Left kidney (tissue), 1 donor: ENCODE measurements at regions not wholly inside any gene's neighbourhood (a gene's known extent, or its start where the extent isn't known, plus 50 kb on each side); places are given as distances from the start of the nearest gene placed in this dataset.
"Not testable (repeated sequence)": the region's sequence is repeated elsewhere in the genome, so short reads cannot be mapped to it uniquely, and the experiment has no call there.

Experiments
- DNase-seq: peaks from one replicate; pipeline ENCODE4 v3.0.0-alpha.2; 2013

DNA sequence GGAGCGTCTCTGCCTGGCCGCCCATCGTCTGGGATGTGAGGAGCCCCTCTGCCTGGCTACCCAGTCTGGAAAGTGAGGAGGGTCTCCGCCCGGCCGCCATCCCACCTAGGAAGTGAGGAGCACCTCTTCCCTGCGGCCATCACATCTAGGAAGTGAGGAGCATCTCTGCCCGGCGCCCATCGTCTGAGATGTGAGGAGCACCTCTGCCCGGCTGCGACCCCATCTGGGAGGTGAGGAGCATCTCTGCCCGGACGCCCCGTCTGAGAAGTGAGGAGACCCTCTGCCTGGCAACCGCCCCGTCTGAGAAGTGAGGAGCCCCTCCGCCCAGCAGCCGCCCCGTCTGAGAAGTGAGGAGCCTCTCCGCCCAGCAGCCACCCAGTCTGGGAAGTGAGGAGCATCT is 84.5 kb downstream of the IDS start:
- not testable (repeated sequence) for DNase-seq

DNA sequence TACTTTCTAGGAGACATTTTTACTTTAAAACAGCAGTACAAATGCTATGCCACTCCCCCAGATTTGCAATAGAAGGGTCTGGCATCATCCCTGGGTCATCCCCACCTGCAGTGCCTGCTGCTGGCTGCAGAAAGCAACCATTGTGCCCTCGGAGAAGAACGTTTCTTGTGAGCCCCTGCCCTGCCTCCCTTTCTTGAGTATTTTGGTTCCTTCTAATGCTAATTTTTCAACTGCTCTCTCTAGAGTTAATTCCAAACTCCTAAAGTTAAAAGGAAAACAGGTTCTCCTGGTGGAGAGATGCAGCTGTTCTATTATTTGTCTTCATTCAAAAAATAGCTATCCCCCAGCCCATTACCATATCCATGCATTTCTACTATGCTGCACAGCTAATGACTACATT is 107.1 kb downstream of the IDS start:
- DNase-seq = no peak

DNA sequence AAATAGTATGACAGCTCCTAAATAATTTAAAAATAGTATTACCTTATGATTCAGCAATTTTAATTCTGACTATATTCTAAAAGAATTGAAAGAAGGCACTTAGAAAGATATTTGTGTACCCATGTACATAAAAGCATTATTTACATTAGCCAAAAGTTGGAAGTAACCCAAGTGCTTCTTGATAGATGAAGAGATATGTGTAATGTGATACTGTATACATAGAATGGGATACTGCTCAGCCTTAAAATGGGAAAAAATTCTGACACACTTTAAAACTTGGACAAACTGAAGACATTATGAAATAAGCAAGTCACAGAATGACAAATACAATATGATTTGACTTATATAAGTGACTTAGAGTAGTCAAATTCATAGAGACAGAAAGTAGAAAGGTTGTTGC is 112.2 kb downstream of the IDS start:
- DNase-seq = no peak

DNA sequence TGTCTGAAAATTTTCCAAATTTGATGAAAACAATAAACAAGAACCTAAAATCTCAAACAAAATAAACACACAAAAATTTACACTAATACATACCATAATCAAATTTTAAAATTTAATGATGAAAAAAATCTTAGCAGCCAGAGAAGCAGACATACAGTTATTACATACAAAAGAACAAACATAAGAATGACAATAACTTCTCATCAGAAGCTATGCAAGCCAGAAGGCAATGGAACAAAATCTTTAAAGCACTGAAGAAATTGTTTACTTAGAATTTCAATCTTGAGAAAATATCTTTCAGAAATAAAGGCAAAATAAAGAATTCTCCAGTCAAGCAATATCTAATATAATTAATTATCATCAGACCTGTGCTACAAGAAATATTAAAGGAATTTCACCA is 121.3 kb downstream of the IDS start:
- no peak for DNase-seq

DNA sequence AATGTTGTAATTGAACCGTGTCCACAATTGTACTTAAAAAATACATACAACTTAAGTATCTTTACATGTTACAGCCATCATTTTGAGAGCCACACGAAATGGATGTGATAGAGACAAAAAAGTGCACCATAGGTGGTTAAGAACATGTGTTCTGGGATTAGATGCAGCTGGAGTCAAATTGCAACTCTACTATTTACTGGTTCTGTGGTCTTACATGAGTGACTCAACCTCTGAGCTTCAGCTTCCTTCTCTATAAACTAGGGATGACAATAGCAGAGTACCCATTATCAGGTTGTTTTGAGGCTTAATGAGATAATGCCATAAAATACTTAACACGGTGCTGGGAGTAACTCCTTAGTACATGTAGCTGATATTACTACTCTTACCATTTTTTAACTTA is 130.4 kb downstream of the IDS start:
- DNase-seq = no peak

DNA sequence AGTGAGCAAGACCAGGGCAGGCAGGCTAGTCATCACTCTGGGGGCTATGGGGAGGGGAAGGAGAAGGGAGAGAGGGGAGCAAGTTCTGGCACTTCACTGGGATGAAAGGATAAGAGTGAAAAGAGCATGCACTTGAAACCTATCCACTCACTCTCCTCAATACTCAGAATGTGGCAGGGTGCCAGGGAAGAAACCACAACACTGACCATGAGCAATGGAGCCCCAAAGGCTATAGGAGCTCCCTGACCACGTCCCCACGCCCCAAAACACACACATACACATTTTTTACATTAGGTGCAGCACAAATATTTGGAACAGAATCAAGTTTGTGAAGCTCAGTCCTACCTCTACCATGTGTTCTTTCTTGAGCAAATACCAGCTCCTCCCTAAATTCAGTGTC is 132.2 kb downstream of the IDS start:
- DNase-seq = no peak

DNA sequence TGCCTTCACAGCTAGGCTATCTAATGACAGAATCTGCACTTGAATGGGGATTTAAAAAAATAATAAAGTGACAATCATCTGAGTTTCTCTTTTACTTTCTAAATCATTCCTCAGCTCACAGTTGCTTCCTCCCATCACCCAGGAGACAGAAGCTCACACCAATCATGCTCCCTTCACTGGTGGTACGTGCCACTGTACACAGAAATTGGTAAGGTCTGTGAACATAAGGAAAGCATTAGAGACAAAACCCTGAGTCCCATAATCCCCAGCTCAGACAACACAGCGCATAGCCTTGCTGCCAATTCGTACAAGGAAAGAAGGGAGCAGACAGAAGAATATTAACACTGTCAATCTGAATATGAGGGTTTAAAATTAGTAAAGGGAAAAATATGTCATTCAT is 133.1 kb downstream of the IDS start:
- no peak for DNase-seq

DNA sequence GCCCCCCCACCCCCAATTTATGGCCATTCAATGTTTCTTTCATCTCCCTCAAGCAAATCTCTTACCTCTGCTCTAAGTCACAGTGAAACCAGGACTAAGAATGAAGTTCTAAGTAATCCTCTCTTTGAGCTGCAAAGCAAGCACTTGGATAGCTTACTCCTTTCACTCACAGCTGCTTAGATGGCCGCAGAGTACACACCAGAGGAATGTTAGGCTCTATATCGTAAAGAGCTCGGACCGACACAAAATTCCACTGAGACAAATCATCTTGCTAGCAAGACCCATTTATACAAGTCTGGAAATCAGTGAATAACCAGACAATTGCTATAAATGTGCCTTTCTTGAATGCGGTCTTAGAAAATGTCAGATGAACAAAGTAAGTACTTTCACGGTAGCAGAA is 135.0 kb downstream of the IDS start:
- no peak for DNase-seq

DNA sequence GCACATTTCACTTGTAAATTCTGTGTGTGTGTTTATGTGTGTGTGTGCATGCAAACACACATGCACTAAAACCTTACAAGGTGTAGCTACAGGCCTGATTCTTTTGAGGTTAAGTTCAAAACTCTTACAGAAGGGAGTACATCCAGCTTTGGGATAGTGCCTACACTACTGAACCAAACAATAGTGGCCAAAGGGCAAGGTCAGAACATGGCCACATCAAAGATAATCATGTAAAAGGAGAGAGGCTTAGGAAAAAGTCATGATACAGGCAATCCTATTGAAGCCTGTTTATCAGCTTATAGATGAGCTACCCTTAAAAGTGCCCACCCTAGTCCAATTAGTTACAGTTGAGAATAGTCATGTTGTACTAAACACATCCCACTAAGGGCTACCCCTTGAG is 139.6 kb downstream of the IDS start:
- DNase-seq = no peak

DNA sequence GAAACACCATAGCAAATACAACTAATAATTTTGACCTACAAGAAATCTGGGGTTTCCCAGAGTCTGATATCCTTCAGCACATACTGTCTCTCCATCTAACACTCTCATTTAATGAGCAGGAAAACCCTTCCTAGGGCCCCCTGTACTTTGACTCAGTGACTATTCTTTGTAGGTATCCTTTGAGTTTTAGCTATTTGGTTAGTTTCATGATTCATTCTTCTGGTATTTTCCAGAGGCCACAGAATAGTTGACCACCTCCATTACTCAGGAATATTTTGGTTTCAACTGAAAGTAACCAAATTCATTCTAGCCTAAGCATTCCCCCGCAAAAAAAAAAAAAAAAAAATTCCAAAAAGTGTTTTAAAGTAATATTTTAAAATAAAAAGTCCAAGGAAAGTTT is 140.0 kb downstream of the IDS start:
- DNase-seq = no peak

DNA sequence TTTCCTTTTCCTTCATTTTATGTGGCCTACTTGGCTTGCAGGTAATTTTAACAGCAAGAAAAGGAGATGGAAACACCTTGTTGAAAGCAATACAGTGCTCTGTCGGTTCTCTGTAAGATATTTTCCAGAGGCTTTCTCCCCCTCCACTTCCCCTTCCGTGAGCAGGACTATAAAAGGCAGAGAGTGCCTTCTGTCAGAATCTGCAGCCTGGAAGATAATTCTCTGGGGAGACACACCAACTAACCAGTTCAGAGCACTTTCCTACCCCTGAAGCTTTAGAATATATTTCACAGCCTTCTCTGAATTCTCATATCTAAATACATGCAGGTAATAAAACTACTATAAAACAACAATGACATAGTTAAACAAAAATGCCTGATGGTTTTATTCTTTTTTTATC is 141.1 kb downstream of the IDS start:
- no peak for DNase-seq

DNA sequence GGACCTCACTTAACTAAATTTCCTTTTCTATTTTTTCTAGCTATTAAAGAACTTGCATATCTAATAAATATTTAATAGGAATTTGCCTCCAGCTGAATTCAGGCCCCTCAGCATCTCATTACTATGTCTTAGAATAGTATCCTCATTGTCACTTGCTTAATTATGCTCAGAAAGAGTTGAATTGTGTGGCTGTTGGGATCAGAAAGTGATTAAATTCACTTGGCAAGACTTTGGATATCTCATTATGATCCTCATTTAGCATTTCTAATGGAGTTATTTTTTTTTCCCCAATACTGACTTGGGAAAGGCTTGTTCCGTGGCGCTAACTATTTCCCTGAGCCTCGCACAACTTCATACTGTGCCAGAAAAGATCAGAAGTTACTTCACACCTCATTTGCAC is 158.8 kb downstream of the IDS start:
- no peak for DNase-seq

DNA sequence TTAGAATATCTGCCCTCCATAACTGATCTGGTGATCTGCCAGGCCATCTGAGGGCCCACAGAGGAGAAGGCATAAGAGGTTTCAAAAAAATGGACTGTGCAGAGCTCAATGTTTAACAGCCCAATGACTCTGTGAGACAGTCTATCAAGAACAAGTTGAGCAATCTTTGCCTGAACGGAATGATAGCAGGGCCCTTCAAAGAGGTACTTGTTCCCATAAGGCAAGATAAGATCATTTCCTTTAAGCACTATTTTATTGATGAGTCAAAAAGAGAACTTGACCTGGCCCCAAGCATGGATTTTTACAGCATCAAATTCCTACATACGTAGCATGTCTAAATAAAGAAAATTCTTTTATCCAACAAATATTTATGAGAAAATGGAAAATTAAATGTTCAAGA is 182.8 kb downstream of the IDS start:
- no peak for DNase-seq

DNA sequence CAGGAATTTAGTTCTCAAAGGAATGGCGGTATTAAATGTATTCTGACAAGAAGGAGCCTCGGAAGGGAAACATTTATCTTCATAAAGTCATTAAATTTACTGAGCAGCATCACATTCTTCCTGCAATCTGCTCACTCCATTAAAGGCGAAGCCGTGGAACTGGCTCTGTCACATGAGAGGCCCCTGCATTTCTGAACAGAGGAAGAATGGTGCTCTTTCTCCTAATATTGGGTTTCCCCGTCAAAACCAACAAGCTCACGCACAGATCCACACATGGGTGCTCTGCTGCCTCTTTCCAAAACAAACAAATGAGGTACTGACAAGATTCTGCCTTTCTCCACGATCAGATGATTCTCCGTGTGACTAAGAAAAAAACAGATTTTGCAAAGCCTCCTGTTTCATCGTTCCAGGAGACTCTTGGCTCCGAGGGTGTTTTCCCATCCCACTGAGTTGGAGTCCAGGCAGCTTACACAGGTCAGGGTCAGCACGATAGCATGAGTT is 191.2 kb downstream of the IDS start:
- DNase-seq = peak; percentile 17

DNA sequence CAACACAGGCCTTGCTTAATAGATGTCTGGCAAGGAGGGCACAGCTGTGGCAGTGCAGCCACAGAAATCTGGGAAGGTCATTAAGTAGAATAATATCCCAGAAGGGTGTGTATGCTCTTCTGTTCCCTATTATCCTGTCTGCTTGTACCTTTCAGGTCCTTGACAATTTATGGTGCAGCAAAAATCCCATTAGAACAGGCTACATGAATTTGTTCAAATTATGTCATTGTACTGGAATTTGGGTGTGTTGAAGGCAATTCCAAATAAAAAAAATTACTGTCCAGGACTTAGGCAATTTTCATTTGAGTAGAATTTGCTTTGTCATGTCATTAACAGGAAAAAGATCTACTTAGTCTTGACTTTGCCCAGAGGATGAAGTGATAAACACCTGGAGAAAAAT is 192.1 kb downstream of the IDS start:
- no peak for DNase-seq

DNA sequence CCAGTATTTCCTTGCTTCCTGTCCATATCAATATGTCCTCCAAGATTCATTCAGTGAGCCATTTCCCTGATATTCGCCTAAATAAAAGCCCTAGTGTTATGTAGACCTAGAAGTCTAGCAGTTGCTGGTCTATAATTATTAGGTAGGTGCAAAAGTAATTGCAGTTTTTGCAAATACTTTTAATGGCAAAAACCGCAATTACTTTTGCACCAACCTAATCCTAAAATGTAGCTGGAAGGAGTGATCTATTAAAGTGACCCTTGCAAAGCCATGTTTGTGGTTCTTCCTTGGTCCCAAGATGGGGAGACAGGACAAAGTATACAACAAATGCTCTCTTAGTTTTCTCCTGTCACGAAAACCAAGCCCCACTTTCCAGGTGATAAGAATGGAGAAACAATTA is 193.0 kb downstream of the IDS start:
- DNase-seq = no peak

DNA sequence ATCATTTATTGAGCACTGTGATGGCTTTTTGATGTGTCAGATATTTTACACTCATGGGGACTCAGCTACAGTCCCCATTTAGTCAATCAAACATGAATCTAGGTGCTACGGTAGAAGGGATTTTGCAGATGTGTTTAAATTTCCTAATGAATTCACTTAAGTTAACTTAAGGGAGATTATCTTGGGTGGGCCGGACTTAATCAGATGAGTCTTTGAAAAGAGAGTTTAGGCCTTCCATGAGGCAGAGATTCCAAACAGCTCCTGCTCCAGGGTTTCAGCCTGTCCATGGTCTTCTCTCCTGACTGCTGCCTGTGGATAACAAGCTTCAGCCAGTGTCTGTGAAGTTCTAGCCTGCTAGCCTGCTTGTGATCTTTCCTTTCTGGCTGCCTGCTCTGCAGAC is 202.4 kb downstream of the IDS start:
- DNase-seq = no peak

DNA sequence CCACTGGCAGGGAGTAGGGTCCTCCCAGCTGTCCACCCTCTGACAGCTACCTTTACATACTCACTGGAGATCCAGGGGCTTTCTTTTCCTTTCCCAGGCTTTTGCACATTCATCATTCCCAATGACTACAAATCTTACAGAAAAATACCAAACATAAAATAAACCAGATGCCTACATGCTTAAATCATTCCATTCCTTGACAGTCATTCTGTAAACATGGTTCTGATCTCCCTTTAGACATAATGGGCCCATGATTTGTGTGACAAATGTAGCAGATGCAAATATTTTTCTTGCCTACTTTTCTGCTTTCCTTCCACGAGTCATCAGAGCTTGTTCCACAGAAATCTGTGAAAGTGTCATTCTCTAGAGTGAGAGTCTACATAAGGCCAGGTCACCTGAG is 207.0 kb downstream of the IDS start:
- no peak for DNase-seq

DNA sequence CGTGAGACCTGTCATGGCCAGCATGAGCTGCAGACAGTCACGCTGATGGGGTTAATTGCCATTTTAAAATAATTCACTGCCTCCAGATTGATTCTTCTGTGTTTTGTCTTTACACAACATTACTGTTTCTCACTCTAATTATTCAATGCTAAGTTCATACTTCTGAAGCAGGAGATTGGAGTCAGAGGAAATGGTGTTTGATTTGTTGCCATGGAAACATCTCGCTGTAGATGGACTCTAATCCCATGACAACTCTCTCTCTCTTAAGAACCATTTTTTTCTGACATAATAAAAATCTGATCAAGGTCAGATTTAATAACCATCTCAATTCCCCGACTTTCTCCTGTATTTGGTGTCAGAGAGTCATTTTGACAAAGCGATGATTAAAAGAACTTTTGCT is 209.0 kb downstream of the IDS start:
- DNase-seq = no peak

DNA sequence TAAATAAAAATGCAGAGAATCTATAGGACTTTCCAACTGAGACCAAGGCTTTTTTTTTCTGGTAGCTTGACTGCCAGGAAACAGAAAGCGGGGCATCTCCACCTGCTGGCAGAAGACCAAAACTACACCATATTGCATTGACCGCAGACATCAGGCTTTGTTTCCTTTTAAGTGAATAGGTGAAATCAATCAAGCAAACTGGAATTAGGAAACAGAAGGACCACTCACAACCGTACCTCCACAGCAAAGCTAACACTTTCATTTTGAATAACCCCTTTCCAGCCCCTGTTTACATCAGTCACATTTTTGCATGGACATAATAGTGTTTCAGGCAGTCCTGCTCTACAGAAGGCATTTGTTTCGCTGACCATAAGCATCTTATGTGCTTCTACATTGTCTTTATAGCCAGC is 218.2 kb downstream of the IDS start:
- DNase-seq = peak; percentile 55

DNA sequence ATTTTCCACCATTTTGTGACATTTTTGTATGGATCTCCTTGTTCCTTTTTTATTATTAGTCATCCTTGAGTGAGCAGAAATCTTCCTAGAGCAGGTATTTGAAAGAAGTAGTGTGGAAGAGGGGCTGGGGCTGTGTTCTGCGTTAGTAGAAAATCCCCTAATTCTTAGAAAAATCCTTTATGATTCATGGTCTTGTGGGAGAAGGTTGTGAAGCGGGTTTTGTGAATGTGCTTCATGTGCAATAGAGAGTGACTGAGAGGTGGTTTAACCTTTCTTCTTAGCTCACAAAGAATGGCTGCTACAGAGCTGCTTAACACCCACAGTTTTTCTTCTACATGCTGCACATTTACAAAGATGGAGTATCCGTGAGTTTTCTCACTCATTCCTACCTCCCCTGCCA is 220.5 kb downstream of the IDS start:
- no peak for DNase-seq

DNA sequence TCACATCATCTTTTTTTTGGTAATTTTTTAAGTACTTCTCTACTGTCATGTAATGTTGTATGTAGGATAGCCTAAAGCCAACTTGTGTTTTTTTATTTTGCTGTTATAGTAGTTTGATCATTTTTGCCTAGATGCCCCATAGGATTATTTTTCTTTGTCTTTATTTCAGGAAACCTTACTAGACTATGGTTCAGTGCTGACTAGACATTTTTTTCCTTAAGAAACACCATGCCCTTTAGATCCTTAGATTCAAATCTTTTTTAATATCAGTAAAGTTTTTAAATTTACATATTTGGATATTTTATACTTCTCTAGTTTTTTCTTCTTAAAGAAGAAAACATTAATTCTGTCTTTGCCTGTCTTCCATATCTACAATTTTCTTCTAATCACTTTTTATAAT is 221.3 kb downstream of the IDS start:
- no peak for DNase-seq

DNA sequence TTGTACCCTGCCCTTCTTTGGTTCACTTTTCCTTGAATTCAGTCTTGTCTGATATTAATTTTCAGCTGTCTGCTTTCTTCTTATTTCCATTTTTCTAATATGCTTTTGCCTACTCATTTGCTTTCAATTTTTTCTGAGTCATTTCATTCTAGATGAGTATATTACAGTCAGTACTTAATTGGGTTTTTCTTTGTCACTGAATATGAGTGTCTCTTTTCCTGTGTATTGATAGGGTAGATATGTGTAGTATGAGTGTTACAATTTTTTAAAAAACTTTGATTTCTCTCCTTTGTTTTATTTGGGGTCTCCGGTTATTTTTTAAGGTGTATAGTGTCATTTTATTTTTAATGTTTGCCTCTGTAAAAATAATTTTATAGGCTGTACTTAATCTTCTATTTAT is 222.2 kb downstream of the IDS start:
- no peak for DNase-seq

DNA sequence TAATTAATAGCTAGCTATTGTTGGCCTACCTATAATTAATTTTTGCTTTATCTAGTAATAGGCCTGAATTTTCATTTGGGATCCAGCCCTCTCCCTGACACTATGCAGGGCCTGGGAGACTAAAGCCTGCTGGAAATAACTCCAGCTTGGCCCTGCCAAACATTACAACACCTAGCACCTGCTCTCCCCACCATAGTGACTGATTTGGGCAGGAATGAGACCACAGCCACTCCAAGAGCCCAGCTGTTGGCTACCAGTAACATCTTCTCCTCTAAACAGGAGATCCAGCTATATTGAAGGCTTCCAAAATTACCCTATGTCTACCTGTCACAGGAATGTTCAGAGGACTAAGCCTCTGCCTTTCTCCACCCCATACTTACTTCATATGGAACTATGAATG is 225.1 kb downstream of the IDS start:
- no peak for DNase-seq

DNA sequence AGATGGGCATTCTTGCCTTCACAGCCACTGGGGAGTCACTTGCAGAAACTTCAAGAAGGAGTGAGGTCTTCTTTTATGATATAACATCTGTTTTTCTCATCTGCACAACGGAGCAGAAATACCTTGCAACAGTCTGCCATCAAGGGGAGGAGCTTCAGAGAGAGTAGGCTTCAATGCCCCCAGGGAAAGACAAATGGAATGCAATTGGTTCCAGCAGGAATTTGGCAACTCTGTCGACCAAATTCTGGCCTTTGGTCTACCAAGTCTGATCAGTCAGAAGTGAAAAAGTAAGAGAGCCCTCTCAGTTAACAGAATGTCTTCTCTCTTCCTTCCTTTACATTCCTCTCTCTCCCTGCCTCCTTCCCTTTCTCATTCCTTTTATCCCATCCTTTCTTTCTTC is 229.3 kb downstream of the IDS start:
- DNase-seq = no peak
